SW 1271 (cell line): ENCODE measurements at regions not wholly inside any gene's neighbourhood (a gene's known extent, or its start where the extent isn't known, plus 50 kb on each side); places are given as distances from the start of the nearest gene placed in this dataset.
A peak's percentile ranks its signal among the peaks of the same experiment; 100 is the strongest.
"Not testable (repeated sequence)": the region's sequence is repeated elsewhere in the genome, so short reads cannot be mapped to it uniquely, and the experiment has no call there.

Experiments used
- DNase-seq, 2 experiments: peaks; one replicate each; lab custom pipeline; 2025; lab: John Stamatoyannopoulos, UW

DNA sequence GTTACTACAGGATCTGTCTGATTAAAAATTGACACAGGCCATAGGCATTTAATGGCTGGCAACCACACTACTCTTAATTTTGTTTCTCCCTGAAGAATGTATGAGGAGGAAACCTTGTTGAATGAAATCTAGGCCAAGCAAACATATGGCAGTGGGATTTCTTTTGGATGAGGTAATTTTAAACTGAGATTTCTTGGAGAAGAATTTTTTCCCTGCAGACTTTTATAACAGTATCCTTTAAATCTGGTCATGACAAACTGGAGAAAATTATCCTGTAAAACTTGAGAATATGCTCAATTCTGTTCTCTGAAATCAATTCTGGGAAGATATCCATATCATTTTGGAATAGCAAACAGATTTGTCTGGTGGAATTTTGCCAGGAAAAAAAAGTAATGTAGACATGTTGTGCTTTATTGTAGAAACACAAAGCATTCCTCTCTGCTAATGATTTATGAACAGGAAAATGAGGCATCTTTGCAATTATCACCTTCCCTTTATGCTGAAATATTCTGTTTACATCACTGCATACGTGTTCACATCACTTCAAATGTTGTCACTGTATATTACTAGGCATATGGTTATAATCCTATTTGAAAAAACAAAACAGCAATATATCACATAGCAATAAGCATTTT, 108.3 kb upstream of the ARSJ start:
- DNase-seq = no peak

DNA sequence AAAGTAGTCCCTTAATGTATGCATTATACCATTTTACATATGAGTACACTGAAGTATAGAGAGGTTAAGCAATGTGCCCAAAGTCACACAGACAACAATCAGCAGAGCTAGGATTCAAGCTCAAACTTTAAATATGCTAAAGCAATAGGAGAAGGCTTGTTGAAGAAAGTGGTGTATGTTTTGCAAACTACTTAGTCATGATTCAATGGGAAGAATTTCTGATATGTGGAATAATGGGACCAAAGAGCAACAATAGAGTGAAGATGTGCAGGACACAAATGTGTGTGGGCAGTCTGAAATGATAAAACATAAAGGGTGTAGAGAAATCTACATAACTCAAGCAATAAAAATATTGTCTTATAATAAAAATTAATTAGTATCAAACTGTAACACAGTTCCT, 109.0 kb upstream of the ARSJ start:
- DNase-seq = no peak

DNA sequence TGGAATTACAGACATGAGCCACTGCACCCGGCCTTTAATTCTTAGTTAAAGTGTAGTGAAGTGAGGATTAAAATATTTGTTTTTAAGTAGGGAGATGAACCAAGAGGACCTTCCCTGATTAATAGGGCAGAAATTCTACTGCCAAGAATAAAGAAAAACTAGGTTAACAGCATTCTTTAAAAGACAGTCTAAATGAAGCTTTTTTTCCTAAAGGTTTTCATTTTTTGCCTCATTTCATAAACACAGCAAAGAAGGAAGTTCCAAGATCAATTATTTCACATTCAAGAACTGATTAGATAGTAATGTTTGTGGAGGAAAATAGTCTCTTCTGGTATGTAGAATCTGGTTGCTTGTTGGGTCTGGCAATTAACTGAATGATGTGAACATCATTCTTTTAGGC, 112.1 kb upstream of the ARSJ start:
- DNase-seq = no peak

DNA sequence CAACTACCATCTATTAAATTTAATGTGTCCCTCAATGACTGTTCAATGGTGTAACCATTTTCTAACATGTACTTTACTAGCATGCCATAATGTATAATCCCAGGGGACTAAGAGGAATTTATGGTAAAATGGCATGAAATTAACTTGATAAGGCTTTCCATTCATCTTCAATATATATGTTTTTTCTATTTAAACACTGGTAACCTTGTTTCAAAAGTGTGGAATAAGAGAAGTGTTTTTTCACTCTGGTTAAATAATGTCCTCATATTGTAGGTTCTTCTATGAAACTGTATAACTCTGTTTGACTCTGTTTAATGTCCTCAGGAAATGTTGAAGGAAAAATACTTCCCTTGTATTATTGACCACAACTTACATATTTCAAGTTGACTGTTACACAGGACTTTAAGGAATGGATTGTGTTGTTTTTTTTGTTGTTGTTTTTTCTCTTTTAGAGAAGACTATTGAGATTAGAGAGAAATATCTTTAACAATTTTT, 113.8 kb upstream of the ARSJ start:
- no peak for DNase-seq

DNA sequence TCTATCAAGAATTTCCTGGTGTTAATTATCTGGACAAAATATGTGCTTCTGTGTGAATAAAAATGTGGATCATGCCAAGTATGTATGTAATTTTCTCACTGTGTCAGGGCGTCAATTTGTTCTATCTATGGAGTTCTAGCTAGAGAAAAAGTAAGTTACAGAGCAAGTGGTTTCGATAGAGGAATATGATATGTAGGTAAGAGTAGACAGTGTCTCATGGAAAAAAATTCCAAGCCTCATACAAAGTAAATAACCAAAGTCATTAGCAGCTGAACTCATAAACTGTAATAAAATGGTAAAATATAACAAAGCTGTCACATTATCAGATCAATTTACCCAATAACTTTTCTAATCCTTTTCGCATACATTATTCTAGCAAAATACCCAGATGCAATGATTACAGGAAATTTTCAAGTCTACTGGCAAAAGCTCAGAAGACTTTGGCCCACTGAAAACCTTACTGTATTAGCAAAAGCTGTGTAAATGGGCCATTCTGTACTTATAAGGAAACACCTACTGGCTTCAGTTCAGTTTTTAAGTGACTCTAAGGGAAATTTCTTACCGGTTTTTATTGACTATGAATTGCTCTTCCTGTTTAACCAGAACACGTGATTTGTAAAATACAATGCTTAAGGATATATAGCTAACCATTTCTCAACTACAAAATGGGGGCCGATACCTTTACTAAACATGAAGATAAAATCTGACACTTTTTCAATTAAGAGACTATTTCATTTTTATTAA, 121.0 kb upstream of the ARSJ start:
- DNase-seq = no peak

DNA sequence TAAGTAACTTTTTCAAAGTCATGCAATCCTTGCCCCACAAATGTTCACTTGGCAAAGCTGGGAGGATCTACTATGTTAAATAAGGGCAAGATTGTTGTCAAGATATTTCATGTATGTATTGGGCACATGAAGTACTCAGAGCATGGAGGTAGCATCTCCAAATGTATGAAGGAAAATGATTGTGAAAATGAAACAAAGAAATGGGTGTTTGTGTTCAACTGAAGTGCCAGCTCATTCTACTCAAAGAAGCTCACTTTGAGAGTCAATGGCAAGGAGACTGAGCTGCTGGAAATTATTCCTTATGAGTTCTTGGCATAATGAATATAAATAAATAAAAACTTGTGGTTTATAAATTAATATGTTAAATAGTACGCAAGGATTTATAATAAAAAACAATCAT, 124.5 kb upstream of the ARSJ start:
- DNase-seq = no peak

DNA sequence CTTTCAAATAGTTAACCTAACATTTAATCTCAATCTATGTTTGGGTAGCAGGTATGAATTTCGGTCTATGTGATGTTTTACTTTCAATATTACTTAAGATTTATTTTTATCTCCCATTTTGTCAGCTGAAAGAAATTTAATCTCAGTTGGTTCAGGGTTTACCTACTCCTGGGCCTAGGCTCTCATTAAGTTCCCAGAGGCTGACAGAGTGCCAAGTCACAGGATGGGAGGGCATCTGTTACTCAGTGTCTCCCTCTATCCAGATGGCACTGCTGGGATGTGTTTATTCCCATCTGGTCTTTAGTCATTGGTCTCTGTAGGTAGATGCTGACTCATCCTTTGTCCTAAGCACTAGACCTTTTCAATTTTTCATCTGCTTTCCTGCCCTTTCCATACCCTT, 129.4 kb upstream of the ARSJ start:
- no peak for DNase-seq

DNA sequence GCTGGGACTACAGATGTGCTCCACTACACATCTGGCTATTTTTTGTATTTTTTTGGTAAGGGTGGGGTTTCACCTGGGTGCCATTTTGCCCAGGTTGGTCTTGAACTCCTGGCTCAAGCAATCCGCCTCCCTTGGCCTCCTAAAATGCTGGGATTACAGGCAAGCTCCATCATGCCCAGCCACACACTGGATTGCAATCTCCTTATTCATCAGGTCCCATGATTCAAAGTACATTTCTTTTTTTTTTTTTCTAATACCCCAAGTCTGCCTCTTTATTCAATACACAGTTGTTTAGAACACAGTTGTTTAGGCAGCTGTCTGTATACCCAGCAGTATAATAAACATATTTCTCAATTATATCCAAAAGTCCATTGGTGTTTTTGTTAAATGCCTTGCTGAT, 130.3 kb upstream of the ARSJ start:
- no peak for DNase-seq

DNA sequence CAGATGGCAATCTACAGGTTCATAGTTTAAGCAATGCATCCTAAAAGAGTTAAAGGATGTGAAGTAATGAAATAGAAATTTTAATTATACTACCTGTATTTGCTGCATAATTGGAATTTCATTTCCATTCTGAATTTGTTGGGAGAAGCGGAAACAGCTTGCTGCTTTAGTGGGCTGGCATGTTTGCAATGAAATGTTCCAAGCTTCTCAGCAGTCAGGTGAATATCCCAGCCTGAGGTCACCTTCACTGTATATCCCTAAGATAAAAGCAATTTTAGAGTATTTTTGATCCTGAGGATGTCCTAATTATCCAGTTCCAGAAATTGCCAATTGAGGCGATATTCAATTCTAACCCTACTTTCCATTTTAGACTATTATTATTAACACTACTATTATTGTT, 136.1 kb upstream of the ARSJ start:
- DNase-seq = no peak

DNA sequence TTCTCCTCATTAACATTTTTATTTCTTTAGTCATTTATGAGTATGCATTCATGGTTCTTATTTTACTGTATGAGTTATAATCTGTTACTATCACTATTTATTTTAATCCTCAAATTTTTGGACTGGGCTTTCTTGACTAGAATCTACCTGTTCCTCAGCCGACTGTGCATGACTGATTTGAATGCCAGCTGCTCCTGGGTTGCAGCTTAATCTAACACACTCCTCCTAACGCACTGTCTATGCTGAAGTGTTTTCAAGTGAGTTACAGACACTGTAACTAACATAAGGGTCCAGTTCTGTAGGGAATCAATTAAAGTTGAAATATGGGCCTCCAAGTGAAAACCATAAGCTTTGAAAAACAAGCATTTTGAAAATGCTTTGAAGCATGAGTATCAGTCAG, 137.4 kb upstream of the ARSJ start:
- DNase-seq = no peak

DNA sequence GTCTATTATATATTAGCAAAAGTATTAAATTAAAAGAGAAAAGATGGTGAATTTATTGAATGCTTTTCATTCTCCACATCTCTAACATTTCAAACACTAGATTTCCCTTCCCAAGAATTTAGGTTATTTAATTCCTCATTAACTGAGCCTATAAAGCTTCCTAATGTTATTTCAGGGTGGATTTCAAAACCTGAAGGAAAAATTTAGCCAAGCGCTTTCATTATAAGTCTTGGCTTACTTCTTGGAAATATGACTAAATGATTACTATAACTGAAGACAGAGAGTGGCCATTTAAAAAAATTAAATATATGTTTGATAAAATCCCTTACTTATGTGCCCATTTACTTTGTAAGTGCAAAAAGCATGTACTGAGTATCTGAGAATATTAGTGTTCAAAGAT, 141.8 kb upstream of the ARSJ start:
- no peak for DNase-seq

DNA sequence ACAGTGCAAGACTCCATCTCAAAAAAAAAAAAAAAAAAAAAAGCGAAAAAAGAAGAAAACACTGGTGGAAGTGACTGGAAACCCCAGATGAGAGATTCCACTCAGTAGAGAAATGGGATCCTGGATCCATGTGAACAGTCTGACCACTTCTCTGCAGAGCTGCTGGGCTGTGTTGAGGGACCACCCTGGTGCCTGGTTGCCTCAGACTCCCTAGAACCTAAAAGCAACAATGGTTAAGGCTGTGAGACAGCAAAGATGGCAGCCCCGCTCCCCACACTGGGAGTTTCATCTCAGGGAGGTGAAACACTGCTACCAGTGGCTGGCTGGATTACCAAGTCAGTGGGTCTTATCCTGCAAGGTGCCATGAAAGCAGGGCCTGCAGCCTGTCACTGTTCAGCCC, 152.8 kb upstream of the ARSJ start:
- DNase-seq = no peak

DNA sequence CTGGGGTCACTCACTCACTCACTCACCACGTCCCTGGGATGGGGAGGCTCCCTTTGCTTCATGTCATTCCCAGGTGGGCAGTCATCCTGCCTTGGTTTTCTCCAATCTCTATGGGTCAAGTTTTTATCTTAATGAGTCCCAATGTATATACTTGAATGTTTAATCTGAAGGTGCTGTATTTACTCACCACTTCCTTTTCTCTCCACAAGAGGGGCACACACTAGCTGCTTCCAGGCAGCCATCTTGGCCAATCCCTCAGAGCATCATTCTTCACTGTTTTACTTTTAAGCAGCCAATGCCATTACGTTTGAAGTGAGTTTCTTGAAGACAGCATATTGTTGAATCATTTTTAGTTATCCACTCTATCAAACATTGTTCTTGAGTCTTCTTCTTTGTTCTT, 153.4 kb upstream of the ARSJ start:
- DNase-seq = peak in 1 of 2 experiments; percentile 3

DNA sequence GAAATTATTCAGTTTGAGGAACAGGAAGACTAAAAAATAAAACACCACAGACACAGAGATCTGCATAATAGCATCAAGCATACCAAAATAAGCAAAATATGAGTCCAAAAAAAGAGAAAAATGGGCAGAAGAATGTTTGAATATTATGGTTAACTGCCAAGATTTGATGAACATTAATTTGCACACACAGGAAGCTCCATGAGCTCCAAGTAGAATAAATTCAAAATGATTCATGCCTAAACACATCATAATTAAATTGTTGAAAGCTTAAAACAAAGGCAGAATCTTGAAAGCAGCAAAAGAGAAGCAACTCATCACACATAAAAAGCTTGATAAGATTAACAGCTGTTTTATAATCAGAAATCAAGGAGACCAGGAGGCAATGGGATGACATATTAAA, 156.6 kb upstream of the ARSJ start:
- DNase-seq = no peak

DNA sequence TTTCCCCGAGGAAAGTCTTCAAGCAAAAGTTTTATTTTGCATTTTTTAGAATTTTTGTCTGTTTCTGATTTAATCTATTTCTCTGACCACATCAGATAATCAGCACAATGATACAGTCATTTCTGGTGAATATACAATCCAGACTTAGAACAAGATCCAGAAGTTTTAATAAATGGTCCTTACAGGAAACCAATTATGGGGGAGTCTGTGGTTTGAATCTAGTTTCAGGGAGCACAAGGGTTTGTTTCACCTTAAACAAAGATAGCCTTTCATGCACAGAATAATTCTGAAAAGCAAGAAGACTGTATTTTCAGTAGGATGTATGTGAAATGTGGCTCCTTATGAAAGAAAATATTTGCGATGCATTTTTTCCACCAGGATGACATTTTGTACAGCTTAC, 158.5 kb upstream of the ARSJ start:
- no peak for DNase-seq

DNA sequence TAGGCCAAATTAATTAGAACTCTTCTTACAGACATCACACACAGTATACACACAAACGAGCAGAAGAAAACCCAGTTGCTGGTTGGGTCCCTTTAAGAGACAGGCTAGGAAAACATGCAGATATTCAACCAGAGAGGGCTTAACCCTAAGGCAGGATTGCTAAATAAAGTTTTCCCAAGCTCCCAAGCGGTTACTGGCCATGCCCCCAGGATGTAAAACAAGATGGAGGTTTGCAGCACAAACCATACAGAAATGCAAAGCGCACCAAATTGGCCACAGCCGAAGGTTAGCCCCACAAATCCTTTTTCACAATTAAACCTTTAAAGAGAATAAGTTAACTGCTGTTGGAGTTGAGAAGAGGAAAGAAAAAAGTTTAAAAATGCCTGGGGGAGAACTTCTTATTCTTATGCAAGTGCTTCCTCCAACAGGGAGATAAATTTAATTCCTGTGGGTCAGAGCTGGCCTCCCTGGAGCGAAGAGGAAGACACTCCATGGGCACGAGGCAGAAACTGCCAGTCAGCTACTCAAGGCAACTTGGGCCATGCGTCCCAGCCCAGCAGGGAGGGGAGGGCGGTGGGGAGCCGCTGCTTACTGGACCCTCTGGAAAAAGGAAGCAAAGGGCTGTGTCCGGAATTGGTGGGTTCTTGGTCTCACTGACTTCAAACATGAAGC, 167.6 kb upstream of the ARSJ start:
- DNase-seq = no peak

DNA sequence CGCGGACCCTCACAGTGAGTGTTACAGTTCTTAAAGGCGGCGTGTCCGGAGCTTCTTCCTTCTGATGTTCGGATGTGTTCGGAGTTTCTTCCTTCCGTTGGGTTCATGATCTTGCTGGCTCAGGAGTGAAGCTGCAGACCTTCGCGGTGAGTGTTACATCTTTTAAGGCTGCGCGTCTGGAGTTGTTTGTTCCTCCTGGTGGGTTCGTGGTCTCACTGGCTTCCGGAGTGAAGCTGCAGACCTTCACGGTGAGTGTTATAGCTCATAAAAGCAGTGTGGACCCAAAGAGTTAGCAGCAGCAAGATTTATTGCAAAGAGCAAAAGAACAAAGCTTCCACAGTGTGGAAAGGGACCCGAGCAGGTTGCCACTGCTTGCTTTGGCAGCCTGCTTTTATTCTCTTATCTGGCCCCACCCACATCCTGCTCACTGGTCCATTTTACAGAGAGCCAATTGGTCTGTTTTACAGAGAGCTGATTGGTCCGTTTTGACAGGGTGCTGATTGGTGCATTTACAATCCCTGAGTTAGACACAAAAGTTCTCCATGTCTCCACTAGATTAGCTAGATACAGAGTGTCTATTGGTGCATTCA, 168.3 kb upstream of the ARSJ start:
- not testable (repeated sequence) for DNase-seq

DNA sequence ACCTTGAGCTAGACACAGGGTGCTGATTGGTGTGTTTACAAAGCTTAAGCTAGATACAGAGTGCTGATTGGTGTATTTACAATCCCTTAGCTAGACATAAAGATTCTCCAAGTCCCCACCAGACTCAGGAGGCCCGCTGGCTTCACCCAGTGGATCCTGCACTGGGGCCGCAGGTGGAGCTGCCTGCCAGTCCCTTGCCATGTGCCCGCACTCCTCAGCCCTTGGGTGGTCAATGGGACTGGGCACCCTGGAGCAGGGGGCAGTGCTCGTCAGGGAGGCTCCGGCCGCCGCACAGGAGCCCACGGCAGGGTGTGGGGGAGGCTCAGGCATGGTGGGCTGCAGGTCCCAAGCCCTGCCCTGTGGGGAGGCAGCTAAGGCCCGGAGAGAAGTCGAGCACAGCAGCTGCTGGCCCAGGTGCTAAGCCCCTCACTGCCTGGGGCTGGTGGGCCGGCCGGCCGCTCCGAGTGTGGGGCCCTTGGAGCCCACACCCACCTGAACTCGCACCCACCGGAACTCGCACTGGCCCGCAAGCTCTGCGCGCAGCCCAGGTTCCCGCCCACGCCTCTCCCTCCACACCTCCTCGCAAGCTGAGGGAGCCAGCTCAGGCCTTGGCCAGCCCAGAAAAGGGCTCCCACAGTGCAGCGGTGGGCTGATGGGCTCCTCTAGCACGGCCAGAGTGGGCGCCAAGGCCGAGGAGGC, 169.1 kb upstream of the ARSJ start:
- DNase-seq = not testable (repeated sequence)

DNA sequence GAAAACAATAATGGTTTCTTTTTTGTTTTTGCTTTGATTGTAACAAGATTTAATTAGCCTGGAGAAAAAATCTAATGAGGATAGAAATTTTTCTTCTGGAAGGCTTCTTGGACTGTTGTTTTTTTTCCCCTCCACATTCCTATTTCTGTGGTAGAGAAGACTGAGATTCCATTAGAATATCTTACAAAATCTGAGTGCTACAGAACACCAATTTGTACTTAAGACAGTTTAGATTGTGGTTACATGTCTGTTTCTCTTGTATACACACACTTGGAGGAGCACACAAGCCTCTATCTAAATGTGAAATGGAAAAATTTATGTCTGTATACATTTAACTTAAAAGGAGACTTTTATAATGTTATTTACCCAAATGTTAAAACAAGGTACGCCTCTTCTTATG, 176.9 kb upstream of the ARSJ start:
- DNase-seq = no peak

DNA sequence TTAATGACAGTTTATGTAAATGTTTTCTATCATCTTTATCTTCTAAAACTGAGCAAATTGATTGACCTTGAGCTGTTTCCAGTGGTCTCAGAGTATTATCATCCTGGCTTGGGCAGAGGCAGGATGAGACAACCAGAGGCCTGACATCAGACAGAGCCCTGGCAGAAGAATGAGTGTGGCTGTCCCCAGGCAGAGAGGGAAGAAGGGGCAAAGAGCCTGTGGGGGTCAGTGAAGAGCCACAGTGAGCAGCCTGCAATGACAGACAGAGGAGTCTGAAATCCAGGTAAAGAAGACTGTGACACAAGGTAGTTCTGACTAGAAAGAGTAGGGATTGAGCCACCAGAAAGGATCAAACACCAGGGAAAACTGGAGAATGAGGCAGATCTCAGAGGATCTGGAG, 182.4 kb upstream of the ARSJ start:
- no peak for DNase-seq

DNA sequence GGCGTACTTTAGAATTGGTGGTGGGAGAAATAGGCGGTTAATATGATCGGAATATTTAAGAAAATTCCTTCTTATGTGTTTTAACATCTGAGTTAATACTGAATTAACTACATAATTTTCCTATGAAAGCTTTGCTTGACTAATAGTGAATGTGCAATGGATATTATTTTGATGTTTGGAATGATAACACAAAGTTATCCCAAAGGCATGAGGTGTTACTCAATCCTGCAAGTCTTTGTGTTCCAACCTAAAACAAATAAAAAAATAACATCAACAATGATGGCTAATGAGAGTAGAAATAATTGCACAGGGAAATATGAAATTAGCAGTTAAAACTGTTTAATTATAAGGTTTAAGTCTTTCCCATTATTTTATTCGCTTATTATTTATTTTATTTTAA, 183.6 kb upstream of the ARSJ start:
- DNase-seq = no peak

DNA sequence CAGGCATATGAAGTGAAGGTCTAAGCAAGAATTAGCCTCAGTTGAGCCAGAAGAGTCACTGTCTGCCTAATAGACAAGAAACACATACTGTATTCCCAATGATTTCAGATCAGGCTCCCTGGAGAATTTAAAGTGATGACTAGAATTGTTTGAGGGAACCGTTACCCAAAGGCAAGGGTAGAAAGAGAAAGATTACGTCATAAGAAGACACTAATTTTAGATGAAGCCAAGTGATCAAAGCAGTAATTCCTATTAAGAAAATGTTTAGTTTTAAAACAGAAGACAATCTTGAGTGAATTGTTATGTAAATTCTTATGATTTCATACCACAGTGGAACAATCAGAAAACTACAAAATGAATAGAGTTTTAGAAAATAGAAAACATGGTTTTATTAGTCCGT, 194.5 kb upstream of the ARSJ start:
- no peak for DNase-seq
